NCI-H526 (cell line): ENCODE measurements at regions not wholly inside any gene's neighbourhood (a gene's known extent, or its start where the extent isn't known, plus 50 kb on each side); places are given as distances from the start of the nearest gene placed in this dataset.
A peak's percentile ranks its signal among the peaks of the same experiment; 100 is the strongest.
"Not testable (repeated sequence)": the region's sequence is repeated elsewhere in the genome, so short reads cannot be mapped to it uniquely, and the experiment has no call there.

Source experiments
- DNase-seq, 2 experiments: peaks; one replicate each; lab custom pipeline; 2025; lab: John Stamatoyannopoulos, UW

DNA sequence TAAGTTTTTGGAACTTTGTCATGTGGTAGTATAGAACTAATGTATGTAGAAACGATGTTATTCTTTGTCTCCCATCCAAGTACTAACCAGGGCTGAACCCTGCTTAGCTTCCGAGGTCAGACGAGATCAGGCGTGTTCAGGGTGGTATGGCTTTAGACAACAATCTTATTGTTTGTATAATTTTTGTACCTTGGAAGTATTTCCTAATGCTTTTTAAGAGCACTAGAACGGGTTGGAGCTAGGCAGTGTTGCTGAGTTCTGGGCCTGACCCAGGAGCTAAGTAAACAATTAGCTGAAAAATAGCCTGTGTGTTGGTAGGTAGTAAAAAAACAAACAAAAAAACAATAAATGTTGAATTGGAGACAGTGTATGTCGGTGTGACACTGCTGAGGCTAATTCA, 244.3 kb downstream of the EMP1 start:
- DNase-seq, result no peak

DNA sequence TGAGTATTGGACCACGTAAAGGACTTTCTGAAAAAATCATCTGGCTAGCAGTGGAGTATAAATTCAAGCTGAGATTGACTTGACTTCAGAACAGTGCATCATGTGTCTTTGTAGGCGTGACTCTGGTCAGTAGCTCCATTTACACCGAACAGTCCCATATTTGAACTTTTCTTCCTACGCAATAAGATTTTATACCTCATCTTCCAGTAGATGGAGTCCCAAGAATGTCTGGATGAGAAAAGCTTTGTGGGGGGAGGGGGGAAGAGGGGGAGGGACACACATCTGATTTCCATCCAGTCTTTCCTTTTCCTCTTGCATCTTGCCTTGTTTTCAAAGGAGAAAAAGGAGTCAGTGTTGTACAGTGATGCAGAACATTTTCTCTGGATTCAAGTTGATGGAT, 241.0 kb downstream of the EMP1 start:
- no peak for DNase-seq

- DNase-seq, result no peak
These were observed 240.3 kb downstream of the EMP1 start for GRCh38 chr12:13436696-13437391.

GRCh38 chr12:13436182-13436581, 239.7 kb downstream of the EMP1 start:
- DNase-seq, result no peak

DNA sequence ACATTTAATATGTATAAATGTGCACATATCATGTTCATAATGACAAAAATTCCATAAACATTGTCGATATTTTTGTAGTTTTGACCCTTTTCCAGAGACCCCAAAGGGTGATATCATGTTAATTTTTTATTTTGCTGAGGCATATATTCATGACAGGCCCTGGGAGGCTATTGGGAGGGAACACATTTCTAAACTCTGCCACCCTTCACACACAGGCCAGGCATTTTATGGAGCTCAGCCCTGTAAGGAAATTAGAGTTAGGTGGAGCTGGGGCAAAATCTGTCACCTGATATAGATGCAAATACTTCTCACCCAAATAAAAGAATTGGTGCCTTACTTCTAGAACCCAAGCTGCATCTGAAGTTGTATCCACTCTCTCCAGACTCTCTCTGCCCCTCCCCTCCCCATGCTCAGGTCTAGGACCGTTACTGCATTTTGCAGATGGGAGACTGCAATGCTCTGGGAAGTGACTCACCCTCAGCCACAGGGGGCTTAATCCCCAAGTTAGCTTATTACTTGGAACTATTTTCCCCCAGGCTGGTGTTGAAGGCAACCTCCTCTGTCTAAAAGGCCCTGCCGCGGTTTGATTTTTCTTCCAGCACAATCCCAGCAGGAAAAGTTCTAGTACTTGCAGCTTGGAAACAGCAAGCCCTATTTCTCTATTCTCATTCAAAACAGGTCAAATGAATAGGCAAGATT, 238.9 kb downstream of the EMP1 start:
- no peak for DNase-seq

DNA sequence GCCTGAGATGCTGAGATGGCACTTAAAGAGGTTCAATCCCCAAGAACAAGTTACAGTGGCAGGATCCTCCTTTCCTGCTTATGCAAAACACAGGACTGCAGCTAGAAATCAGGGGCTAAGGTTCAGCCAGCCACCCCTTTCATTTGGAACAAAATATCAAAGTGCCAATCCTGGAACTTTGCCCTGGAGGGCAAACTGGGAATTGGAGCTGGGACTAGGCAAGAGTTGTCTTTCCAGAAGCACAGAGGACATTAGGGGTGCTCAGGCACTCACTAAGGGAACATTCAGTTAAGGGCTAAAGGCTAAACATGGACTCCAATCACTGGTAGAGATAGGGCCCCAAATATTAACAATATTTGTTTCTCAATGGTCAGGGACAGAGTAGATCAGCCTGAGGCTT, 237.2 kb downstream of the EMP1 start:
- no peak for DNase-seq

DNA sequence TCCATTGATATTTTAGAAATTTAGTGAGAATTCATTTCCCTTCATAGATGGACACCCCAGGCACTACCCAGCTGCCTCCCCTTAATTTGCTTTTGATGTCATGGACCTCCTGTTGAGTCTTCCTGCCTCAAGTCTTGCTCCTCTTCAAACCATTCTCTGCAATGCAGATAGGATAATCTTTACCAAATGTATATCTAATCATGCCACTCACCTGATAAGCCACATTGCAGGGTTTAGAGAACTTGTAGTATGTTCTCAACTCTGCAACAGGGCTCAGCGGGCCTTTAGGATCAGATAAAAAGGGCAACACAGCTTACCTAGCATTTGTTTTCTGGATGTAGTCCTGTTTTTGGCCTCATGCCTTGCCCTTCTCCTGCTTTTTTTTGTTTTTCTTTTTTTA, 234.5 kb downstream of the EMP1 start:
- no peak for DNase-seq

DNA sequence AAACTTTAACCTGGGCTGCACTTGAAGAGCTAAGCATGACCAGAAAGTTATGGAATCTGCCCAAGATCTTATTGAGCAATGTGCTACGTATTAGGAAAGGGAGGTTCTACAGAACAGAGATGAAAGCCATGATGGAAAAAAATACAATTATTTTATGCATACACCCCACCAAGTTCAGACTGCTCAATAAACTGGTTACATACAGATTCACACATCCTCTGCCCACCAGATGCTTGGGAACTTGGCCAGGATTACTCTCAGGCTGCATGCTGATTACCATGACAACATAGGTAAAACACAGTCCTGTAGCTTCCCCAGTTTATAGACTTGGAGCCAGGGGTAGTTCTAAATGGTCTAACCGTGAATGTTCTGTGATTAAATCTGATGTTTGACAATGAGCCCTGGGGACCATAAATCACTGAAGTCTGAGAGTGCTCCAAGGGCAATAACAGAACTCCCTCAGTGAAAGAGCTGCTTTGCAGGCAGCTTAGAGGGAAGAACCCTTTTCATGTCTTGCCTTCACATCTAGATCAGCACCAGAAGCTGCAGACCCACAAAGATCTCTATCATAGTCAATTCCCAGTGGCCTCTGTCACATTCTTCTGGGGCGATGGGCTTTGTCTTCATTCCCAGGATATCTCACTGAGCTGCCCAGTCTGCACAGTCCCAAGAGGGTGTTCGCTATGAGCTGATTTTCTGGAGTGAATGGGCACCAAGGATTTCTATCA, 232.2 kb downstream of the EMP1 start:
- no peak for DNase-seq

- DNase-seq, result no peak
These were observed 229.2 kb downstream of the EMP1 start for GRCh38 chr12:13425766-13426165.

- DNase-seq, result no peak
These were observed 225.8 kb downstream of the EMP1 start for GRCh38 chr12:13422291-13422690.

DNA sequence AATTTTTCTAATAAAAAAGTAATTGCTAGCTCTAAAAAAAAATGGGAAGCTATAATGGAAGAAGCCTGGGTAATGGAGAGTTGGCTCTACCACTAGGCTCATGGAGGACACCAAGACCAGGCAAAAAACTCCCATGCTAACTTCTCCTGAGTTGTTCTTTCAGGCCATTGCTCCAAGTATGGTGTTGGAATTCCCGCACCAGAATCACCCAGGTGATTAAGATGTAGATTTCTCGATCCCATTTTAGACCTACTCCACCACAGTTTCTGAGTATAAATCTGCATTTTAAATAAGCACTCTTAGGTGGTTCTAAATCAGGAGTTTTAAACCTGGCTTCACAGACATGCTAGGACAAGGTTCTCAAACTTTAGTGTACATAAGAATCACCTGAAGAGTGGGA, 221.0 kb downstream of the EMP1 start:
- no peak for DNase-seq

GRCh38 chr12:13411287-13411686, 214.8 kb downstream of the EMP1 start:
- no peak for DNase-seq

- no peak for DNase-seq
These were observed 209.6 kb downstream of the EMP1 start for GRCh38 chr12:13405961-13406703.

- peak in 1 of 2 experiments; percentile 40 for DNase-seq
These were observed 208.3 kb downstream of the EMP1 start for GRCh38 chr12:13404631-13405473.

DNA sequence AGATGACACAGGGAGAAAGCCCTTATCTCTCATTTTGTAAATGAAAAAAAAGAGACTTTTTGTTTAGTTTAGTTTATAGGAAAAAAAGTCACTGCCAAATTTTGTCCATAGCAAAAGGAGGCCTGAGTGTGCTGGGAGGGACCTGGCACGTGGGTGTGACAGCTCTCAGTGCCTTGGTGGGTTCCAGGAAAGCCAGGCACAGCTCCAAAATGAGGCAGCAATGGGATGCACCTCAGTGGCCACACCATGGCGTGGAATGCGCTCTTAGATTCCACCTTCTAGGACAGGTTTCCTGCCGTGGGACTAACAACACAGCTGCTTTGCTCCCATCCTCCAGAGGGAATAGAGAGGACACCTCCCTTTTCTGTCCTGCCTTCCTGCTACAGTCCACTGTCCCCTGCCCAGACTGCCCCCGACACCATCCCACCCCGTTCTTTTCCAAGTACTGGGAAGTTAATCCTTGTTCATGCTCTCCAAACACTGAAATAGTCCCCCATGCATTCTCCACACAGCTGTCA, 207.6 kb downstream of the EMP1 start:
- no peak for DNase-seq

- DNase-seq, result not testable (repeated sequence)
These were observed 194.8 kb downstream of the EMP1 start for GRCh38 chr12:13391375-13391774.

GRCh38 chr12:13390918-13391317, 194.4 kb downstream of the EMP1 start:
- no peak for DNase-seq

- peak; percentile 42 to 53 for DNase-seq
These were observed 193.9 kb downstream of the EMP1 start for GRCh38 chr12:13390381-13390861.

GRCh38 chr12:13387101-13387500, 190.6 kb downstream of the EMP1 start:
- no peak for DNase-seq

DNA sequence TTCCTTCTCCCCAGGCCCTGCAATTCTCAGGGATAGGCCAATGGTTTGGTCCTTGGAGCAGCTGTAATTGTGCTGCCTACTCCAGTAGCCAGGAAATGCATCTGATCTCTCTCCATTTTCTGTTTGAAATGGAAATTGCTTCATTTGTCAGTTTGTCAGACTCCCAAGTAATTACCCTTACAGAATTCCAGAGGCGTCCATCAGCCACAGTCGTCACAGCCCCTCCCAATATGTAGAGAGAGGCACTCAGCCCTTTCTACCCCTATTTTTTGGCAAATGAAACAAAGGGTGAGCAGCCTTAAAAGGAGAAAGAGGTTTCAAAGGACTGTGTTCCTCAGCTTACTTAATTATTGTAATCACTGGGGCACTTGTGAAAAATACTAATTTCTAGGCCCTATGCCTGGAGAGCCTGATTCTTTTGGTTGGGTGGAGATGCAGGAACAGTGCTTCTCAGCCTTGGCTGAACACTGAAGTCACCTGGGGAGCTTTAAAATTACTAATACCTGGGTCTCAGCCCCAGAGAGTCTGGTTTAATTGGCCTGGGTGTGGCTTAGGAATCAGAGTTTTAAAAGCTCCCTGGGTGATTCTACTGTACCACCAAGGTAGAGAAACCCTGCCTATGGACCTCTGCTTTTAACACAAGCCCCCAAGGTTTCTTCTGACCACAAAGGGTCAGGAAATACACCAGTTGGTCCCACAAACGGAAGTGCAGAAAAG, 190.0 kb downstream of the EMP1 start:
- DNase-seq, result no peak
